Astrocyte of the cerebellum (primary cell): ENCODE measurements at regions not wholly inside any gene's neighbourhood (a gene's known extent, or its start where the extent isn't known, plus 50 kb on each side); places are given as distances from the start of the nearest gene placed in this dataset.

Experiments used
- DNase-seq: peaks from one replicate; pipeline ENCODE4 v3.0.0-alpha.2; 2011; ENCODE audit warnings: low read depth
- H3K4me3 ChIP-seq: 2 replicates; pipeline ENCODE4 v1.5.1; 2011; ENCODE audit warnings: mild to moderate bottlenecking, low read depth, low read length, moderate library complexity
- in situ Hi-C: cut with HindIII; loops from 2 replicates; pipeline ENCODE4 v1.10.0; 2017; ENCODE audit warnings: low sequenced_read_pairs
- TF ChIP-seq, protein P1 (sequence below): IDR thresholded peaks from 2 replicates; pipeline ENCODE4 v1.5.1; 2012; ENCODE audit warnings: low read length, low read depth, moderate library complexity, mild to moderate bottlenecking; ENCODE audit errors: missing control alignments

DNA sequence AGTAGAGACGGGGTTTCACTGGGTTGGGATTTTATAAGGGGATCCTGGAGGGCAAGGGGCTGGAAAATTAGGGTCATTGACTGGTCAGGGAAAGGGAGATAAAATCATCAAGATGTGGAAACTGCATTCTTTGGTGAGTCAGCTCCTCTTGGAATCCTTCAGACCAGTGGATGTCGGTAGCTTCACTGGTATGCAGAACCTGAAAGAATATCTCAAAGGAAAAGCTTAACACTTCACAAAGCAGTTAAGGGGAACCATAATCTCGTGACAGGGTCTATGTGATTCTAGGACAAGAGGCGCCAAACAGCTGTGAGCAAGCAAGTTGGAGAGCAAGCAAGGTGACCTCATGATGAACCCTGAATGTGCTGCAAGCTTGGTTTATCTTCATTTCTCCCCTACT is 634.7 kb upstream of the AUTS2 start:
- no peak overlapping the region for H3K4me3 ChIP-seq
- TF ChIP-seq, protein P1, sequence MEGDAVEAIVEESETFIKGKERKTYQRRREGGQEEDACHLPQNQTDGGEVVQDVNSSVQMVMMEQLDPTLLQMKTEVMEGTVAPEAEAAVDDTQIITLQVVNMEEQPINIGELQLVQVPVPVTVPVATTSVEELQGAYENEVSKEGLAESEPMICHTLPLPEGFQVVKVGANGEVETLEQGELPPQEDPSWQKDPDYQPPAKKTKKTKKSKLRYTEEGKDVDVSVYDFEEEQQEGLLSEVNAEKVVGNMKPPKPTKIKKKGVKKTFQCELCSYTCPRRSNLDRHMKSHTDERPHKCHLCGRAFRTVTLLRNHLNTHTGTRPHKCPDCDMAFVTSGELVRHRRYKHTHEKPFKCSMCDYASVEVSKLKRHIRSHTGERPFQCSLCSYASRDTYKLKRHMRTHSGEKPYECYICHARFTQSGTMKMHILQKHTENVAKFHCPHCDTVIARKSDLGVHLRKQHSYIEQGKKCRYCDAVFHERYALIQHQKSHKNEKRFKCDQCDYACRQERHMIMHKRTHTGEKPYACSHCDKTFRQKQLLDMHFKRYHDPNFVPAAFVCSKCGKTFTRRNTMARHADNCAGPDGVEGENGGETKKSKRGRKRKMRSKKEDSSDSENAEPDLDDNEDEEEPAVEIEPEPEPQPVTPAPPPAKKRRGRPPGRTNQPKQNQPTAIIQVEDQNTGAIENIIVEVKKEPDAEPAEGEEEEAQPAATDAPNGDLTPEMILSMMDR, result no peak
- DNase-seq, result no peak
- in situ Hi-C loops, result no loop called here

DNA sequence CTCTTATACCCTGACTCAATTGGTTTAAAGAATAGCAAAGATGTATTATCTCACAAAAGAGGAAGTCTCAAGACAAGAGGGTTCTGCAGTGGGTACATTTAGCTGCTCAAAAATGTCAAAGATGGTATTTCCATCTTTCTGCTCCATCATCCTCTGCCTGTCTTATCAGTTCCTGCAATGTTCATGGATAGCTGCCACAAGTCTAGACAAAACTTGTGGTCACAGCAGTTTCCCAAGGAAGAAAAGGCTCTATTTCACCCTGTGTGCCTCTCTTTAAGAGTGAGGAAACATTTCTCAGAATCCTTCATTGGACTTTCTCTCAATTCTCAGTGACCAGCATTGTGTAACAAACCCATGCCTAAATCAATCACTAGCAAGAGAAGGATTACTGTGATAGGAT is 634.2 kb upstream of the AUTS2 start:
- TF ChIP-seq, protein P1, result no peak
- H3K4me3 ChIP-seq, result no peak overlapping the region
- in situ Hi-C loops, result no loop called here
- DNase-seq, result no peak

- no peak overlapping the region for H3K4me3 ChIP-seq
- TF ChIP-seq, protein P1, result no peak
- in situ Hi-C loops, result no loop called here
- DNase-seq, result no peak
Measured at GRCh38 chr7:68965351-68965750, 632.9 kb upstream of the AUTS2 start.

GRCh38 chr7:68967598-68967997 is 630.7 kb upstream of the AUTS2 start:
- TF ChIP-seq, protein P1, result no peak
- no peak for DNase-seq
- no peak overlapping the region for H3K4me3 ChIP-seq
- in situ Hi-C loops, result no loop called here

DNA sequence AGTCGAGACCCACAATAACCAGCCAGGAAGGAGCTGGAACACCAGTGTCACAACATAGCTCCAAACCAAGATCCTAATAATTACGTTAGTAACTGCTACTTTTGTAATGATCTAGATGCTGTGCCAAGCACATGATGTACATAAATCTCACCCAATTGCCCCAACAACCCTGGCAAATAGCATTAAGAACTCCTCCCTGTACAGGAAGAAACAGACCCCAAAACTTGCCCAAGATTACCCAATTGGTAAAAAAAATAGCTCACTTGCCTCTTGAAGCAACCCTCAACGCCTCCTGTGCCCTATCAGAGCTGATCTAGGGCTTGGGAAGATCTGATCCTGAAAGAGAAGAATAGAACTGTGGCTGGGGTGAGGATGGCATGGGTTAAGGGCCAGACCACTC is 628.7 kb upstream of the AUTS2 start:
- no peak for DNase-seq
- in situ Hi-C loops, result no loop called here
- no peak overlapping the region for H3K4me3 ChIP-seq
- TF ChIP-seq, protein P1, result no peak

GRCh38 chr7:68971634-68972340 is 626.5 kb upstream of the AUTS2 start:
- H3K4me3 ChIP-seq, result no peak overlapping the region
- TF ChIP-seq, protein P1, result no peak
- in situ Hi-C loops, result no loop called here
- no peak for DNase-seq
